GM23338 (cell line): ENCODE measurements at regions not wholly inside any gene's neighbourhood (a gene's known extent, or its start where the extent isn't known, plus 50 kb on each side); places are given as distances from the start of the nearest gene placed in this dataset.

Source experiments
- CREB1 ChIP-seq: fragments of 250-450 bp; sonication (Bioruptor Pico); IDR thresholded peaks from 2 replicates; pipeline ENCODE4 v1.5.0; 2020; ENCODE audit warnings: low read depth, mild to moderate bottlenecking, moderate library complexity
- EZH2 ChIP-seq: fragments of 200-600 bp; sonication (generic); IDR thresholded peaks from one replicate; pipeline ENCODE4 v1.8.0; 2017; ENCODE audit warnings: antibody characterized with exemption, mild to moderate bottlenecking, low read depth; ENCODE audit not compliant: unreplicated experiment
- EZH2phosphoT487 ChIP-seq: fragments of 200-600 bp; sonication (generic); IDR thresholded peaks from one replicate; pipeline ENCODE4 v1.8.1; 2018; ENCODE audit warnings: antibody characterized with exemption; ENCODE audit not compliant: unreplicated experiment
- JUNB ChIP-seq: IDR thresholded peaks from one replicate; pipeline ENCODE4 v1.6.1; 2016; ENCODE audit warnings: antibody characterized with exemption; ENCODE audit not compliant: unreplicated experiment
- NANOG ChIP-seq: IDR thresholded peaks from 2 replicates; pipeline ENCODE4 v1.6.1; 2016; ENCODE audit warnings: antibody characterized with exemption, borderline replicate concordance
- POLR2AphosphoS5 ChIP-seq: IDR thresholded peaks from 2 replicates; pipeline ENCODE4 v1.6.1; 2016; ENCODE audit warnings: antibody characterized with exemption, low read depth
- STAT1 ChIP-seq: IDR thresholded peaks from one replicate; pipeline ENCODE4 v1.6.1; 2016; ENCODE audit warnings: antibody characterized with exemption; ENCODE audit not compliant: unreplicated experiment
- ZNF331 ChIP-seq: fragments of 250-450 bp; sonication (Bioruptor Pico); IDR thresholded peaks from 2 replicates; pipeline ENCODE4 v1.5.0; 2020; ENCODE audit warnings: low read depth, mild to moderate bottlenecking, moderate library complexity
- ZNF462 ChIP-seq: fragments of 250-450 bp; sonication (Bioruptor Pico); IDR thresholded peaks from 2 replicates; pipeline ENCODE4 v1.5.0; 2020; ENCODE audit warnings: mild to moderate bottlenecking, moderate library complexity
- TF ChIP-seq, protein P1 (sequence below), 2 experiments: fragments of 200-600 bp in 1 of 2; sonication (generic) in 1 of 2; conservative IDR thresholded peaks; 2 replicates each; pipeline versions ENCODE4 v1.5.1 to v1.6.1; 2016 to 2017; ENCODE audit warnings: antibody characterized with exemption in 2 of 2, low read depth in 2 of 2, mild to moderate bottlenecking in 2 of 2, moderate library complexity in 1 of 2
- TF ChIP-seq, protein P2 (sequence below): IDR thresholded peaks from one replicate; pipeline ENCODE4 v1.6.1; 2018; ENCODE audit warnings: antibody characterized with exemption; ENCODE audit not compliant: unreplicated experiment

GRCh38 chr10:10513898-10514297 lies 503.8 kb upstream of the CELF2 start:
- TF ChIP-seq EZH2 (no peak), POLR2AphosphoS5 (no peak), NANOG (no peak), EZH2phosphoT487 (no peak), ZNF462 (CRISPR knock-in tag) (no peak), ZNF331 (CRISPR knock-in tag) (no peak), JUNB (no peak), CREB1 (CRISPR knock-in tag) (no peak), STAT1 (no peak)
- TF ChIP-seq, protein P1, sequence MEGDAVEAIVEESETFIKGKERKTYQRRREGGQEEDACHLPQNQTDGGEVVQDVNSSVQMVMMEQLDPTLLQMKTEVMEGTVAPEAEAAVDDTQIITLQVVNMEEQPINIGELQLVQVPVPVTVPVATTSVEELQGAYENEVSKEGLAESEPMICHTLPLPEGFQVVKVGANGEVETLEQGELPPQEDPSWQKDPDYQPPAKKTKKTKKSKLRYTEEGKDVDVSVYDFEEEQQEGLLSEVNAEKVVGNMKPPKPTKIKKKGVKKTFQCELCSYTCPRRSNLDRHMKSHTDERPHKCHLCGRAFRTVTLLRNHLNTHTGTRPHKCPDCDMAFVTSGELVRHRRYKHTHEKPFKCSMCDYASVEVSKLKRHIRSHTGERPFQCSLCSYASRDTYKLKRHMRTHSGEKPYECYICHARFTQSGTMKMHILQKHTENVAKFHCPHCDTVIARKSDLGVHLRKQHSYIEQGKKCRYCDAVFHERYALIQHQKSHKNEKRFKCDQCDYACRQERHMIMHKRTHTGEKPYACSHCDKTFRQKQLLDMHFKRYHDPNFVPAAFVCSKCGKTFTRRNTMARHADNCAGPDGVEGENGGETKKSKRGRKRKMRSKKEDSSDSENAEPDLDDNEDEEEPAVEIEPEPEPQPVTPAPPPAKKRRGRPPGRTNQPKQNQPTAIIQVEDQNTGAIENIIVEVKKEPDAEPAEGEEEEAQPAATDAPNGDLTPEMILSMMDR (conservative IDR thresholded peaks at IDR 0.05; ENCODE audit: low read depth in 2 of 2), result no peak
- TF ChIP-seq, protein P2, sequence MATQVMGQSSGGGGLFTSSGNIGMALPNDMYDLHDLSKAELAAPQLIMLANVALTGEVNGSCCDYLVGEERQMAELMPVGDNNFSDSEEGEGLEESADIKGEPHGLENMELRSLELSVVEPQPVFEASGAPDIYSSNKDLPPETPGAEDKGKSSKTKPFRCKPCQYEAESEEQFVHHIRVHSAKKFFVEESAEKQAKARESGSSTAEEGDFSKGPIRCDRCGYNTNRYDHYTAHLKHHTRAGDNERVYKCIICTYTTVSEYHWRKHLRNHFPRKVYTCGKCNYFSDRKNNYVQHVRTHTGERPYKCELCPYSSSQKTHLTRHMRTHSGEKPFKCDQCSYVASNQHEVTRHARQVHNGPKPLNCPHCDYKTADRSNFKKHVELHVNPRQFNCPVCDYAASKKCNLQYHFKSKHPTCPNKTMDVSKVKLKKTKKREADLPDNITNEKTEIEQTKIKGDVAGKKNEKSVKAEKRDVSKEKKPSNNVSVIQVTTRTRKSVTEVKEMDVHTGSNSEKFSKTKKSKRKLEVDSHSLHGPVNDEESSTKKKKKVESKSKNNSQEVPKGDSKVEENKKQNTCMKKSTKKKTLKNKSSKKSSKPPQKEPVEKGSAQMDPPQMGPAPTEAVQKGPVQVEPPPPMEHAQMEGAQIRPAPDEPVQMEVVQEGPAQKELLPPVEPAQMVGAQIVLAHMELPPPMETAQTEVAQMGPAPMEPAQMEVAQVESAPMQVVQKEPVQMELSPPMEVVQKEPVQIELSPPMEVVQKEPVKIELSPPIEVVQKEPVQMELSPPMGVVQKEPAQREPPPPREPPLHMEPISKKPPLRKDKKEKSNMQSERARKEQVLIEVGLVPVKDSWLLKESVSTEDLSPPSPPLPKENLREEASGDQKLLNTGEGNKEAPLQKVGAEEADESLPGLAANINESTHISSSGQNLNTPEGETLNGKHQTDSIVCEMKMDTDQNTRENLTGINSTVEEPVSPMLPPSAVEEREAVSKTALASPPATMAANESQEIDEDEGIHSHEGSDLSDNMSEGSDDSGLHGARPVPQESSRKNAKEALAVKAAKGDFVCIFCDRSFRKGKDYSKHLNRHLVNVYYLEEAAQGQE, result no peak
